SK-N-MC (cell line): ENCODE measurements at regions not wholly inside any gene's neighbourhood (a gene's known extent, or its start where the extent isn't known, plus 50 kb on each side); places are given as distances from the start of the nearest gene placed in this dataset.

Source experiments
- EZH2 ChIP-seq: fragments of 200-600 bp; sonication (generic); IDR thresholded peaks from one replicate; pipeline ENCODE4 v1.6.1; 2017; ENCODE audit warnings: antibody characterized with exemption
- POLR2AphosphoS5 ChIP-seq: IDR thresholded peaks from 2 replicates; pipeline ENCODE4 v1.6.1; 2012; ENCODE audit warnings: mild to moderate bottlenecking, low read depth, low read length, borderline replicate concordance

- no peak for TF ChIP-seq POLR2AphosphoS5
- no peak for TF ChIP-seq EZH2
These were observed 229.5 kb downstream of the AASDHPPT start for GRCh38 chr11:106306942-106307341.
